Transverse colon (tissue), 4 donors: ENCODE measurements at regions not wholly inside any gene's neighbourhood (a gene's known extent, or its start where the extent isn't known, plus 50 kb on each side); places are given as distances from the start of the nearest gene placed in this dataset.

Experiments used
- DNase-seq: peaks from one replicate; pipeline ENCODE4 v3.0.0-alpha.2; 2019
- H3K27ac ChIP-seq, 4 donors: fragments of 200-600 bp; sonication (generic); 2 replicates each; pipeline ENCODE4 v1.5.1; 2016 to 2018; ENCODE audit warnings: inconsistent platforms in 4 of 4
- H3K27me3 ChIP-seq: fragments of 200-600 bp; sonication (generic); 2 replicates; pipeline ENCODE4 v1.5.1; 2017; ENCODE audit warnings: inconsistent platforms
- H3K36me3 ChIP-seq, 4 donors: fragments of 200-600 bp; sonication (generic); 2 replicates each; pipeline ENCODE4 v1.5.1; 2017 to 2019; ENCODE audit warnings: inconsistent platforms in 4 of 4
- H3K4me1 ChIP-seq, 4 donors: fragments of 200-600 bp; sonication (generic); 2 replicates each; pipeline ENCODE4 v1.5.1; 2017 to 2020; ENCODE audit warnings: inconsistent platforms in 4 of 4
- H3K4me3 ChIP-seq, 4 donors: fragments of 200-600 bp; sonication (generic); 1 replicate in 1 of 4; 2 replicates in 3 of 4; pipeline versions ENCODE4 v1.5.1 to v1.6.1; 2017 to 2019; ENCODE audit warnings: inconsistent platforms in 4 of 4
- H3K9me3 ChIP-seq, 2 donors: fragments of 200-600 bp; sonication (generic); 2 replicates each; pipeline ENCODE4 v1.5.1; 2017 to 2019; ENCODE audit warnings: inconsistent platforms in 2 of 2
- EP300 ChIP-seq: sonication (generic); formaldehyde crosslinking; IDR thresholded peaks from one replicate; pipeline ENCODE4 v1.6.1; 2017; ENCODE audit warnings: antibody characterized with exemption, low read depth
- POLR2A ChIP-seq: fragments of 450-650 bp; IDR thresholded peaks from one replicate; pipeline ENCODE4 v1.6.1; 2016; ENCODE audit warnings: antibody characterized with exemption, mild to moderate bottlenecking, moderate library complexity
- POLR2AphosphoS5 ChIP-seq, 3 donors: sonication (generic); formaldehyde crosslinking; IDR thresholded peaks; one replicate each; pipeline ENCODE4 v1.6.1; 2016; ENCODE audit warnings: antibody characterized with exemption in 3 of 3
- WGBS, 2 donors: methylation state at CpG; one replicate each; pipeline ENCODE4 v1.1.5; 2018; ENCODE audit warnings: low coverage in 1 of 2; 5-methylcytosine and 5-hydroxymethylcytosine counted together
- in situ Hi-C, 4 donors: fragments of 200-750 bp; cut with MboI; loops; one replicate each; pipeline versions ENCODE4 v1.15.0 to v1.15.1; 2017; ENCODE audit warnings: low sequenced_read_pairs in 3 of 4, low pct_ligation_motif_present in 1 of 4, low pct_unique_long_range_greater_than_20kb in 1 of 4
- intact Hi-C: fragments of 100-400 bp; cut with DNase I; formaldehyde crosslinking; loops from one replicate; pipeline ENCODE4 v1.15.1; 2023; ENCODE audit warnings: low total_unique reads
- TF ChIP-seq, protein P1 (sequence below), 5 experiments: fragments of 200-600 bp in 3 of 5; fragments of 450-650 bp in 2 of 5; sonication (generic) in 3 of 5; IDR thresholded peaks; 1 replicate in 2 of 5; 2 replicates in 3 of 5; pipeline ENCODE4 v1.5.1; 2016 to 2017; ENCODE audit warnings: antibody characterized with exemption in 5 of 5, inconsistent platforms in 3 of 5, mild to moderate bottlenecking in 2 of 5, moderate library complexity in 1 of 5

DNA sequence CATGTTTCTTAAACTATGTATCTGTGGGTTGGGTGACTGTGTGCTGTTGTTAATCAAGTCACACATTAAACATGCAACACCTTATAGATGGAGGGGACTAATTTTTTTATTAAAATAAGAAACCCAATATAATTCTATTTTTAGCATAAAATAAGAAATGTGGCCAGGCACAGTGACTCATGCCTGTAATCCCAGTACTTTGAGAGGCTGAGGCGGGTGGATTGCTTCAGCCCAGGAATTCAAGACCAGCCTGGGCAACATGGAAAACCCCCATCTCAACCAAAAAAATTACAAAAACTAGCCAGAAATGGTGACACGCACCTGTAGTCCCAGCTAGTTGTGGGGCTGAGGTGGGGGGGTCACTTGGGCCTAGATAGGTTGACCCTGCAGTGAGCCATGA, 1021.0 kb downstream of the EPHA3 start:
- in situ Hi-C loops (no loop called here), intact Hi-C loops (no loop called here)
- no peaks in the 10 kb centered on the region for H3K36me3 ChIP-seq
- peaks cover 0 to 5% of the 10 kb centered on the region in 2 donors for H3K9me3 ChIP-seq
- TF ChIP-seq EP300, result no peak
- no peak for TF ChIP-seq POLR2AphosphoS5 (IDR thresholded peaks at IDR 0.05)
- TF ChIP-seq POLR2A, result no peak
- TF ChIP-seq, protein P1, sequence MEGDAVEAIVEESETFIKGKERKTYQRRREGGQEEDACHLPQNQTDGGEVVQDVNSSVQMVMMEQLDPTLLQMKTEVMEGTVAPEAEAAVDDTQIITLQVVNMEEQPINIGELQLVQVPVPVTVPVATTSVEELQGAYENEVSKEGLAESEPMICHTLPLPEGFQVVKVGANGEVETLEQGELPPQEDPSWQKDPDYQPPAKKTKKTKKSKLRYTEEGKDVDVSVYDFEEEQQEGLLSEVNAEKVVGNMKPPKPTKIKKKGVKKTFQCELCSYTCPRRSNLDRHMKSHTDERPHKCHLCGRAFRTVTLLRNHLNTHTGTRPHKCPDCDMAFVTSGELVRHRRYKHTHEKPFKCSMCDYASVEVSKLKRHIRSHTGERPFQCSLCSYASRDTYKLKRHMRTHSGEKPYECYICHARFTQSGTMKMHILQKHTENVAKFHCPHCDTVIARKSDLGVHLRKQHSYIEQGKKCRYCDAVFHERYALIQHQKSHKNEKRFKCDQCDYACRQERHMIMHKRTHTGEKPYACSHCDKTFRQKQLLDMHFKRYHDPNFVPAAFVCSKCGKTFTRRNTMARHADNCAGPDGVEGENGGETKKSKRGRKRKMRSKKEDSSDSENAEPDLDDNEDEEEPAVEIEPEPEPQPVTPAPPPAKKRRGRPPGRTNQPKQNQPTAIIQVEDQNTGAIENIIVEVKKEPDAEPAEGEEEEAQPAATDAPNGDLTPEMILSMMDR (IDR thresholded peaks at IDR 0.05), result no peak
- WGBS, 2 donors, result 75 to 91% methylated on average over 1 to 2 of the region's 2 CpGs
- no peak for DNase-seq
- peaks cover 0 to 5% (median 0%) of the 10 kb centered on the region in 4 donors for H3K4me1 ChIP-seq
- no peak overlapping the region for H3K27ac ChIP-seq
- H3K27me3 ChIP-seq, result no peaks in the 10 kb centered on the region
- no peak overlapping the region for H3K4me3 ChIP-seq

DNA sequence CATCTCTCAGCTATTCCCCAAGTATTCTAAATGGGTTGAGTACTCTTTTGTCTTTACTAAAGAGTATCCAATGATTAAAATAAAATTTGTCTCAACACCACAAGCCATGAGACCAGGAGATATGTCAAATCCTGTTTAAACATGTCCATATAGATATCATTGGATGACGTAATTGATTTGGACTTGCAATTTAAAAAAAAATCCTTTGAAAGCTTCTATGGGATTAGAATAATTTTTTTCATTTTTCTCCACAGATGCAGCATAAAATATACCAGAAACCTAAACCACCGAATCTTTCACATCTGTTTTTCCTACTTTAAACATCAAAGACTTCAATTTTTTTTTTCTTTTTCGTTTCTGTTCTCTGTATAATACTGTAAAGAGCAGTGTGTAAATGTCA, 1022.3 kb downstream of the EPHA3 start:
- in situ Hi-C loops, result no loop called here
- DNase-seq, result no peak

DNA sequence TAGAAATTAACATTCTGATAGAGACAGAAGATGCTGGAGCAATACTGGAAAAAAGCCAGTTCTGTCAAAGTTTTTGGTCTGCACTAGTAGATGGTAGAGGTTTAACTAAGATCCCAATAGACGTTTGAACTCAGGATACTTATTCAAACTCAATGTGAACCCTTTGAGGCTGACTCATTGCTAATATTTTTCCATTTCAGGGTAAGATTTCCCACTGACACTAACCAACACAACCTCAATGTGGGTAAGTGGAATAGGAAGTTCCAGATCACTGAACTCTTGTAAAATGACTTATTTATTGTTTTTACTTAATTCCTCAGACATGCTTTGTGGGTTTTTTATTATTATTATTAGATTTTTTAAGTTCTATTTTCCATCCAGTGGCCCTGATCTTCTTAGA, 1024.8 kb downstream of the EPHA3 start:
- intact Hi-C loops (no loop called here), in situ Hi-C loops (no loop called here)
- H3K36me3 ChIP-seq, result no peaks in the 10 kb centered on the region
- 58 to 60% methylated on average over 1 of the region's 1 CpG for WGBS, 2 donors
- peaks cover 0 to 2% of the 10 kb centered on the region in 2 donors for H3K9me3 ChIP-seq
- no peak overlapping the region for H3K4me3 ChIP-seq
- no peak for DNase-seq
- H3K27ac ChIP-seq, result no peak overlapping the region
- no peaks in the 10 kb centered on the region for H3K27me3 ChIP-seq
- H3K4me1 ChIP-seq, result peaks cover 0 to 14% (median 3%) of the 10 kb centered on the region in 4 donors
- TF ChIP-seq, protein P1 (IDR thresholded peaks at IDR 0.05), result no peak
- no peak for TF ChIP-seq EP300
- no peak for TF ChIP-seq POLR2A

More for the DNA sequence above, 1022.3 kb downstream of the EPHA3 start:
- TF ChIP-seq POLR2A (no peak), EP300 (no peak), POLR2AphosphoS5 (IDR thresholded peaks at IDR 0.05) (no peak)
- TF ChIP-seq, protein P1 (IDR thresholded peaks at IDR 0.05), result no peak
- 60 to 64% methylated on average over 3 of the region's 3 CpGs for WGBS, 2 donors
- H3K4me1 ChIP-seq, result peaks cover 0 to 5% (median 0%) of the 10 kb centered on the region in 4 donors
- no peak overlapping the region for H3K4me3 ChIP-seq
- H3K36me3 ChIP-seq, result no peaks in the 10 kb centered on the region
- no peak overlapping the region for H3K27ac ChIP-seq
- intact Hi-C loops, result no loop called here
- H3K27me3 ChIP-seq, result no peaks in the 10 kb centered on the region
- H3K9me3 ChIP-seq, result peaks cover 0 to 5% of the 10 kb centered on the region in 2 donors

DNA sequence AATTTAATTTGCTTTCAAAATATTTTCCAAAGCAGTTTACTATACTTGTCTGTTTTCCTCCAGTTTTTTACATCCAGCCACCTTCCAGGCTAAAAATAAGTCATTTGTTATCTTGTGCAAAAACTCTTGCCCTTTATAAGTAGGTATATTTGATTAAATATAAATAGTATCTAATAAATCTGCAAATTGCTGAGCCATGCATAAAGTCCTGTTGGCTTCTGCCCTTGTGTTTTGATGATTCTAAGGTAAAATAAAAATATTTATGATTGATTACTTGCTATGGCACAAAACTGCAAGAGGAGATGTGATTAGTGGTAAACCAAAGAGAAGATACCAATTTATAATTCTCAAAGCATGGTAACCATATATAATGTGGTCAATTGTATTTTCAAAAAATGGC, 1026.7 kb downstream of the EPHA3 start:
- Histone ChIP-seq H3K9me3 (no peaks in the 10 kb centered on the region), H3K27ac (no peak overlapping the region), H3K4me3 (no peak overlapping the region), H3K4me1 (peaks cover 0 to 23% (median 0%) of the 10 kb centered on the region in 4 donors), H3K27me3 (no peaks in the 10 kb centered on the region), H3K36me3 (no peaks in the 10 kb centered on the region)
- in situ Hi-C loops (no loop called here), intact Hi-C loops (no loop called here)
- no peak for TF ChIP-seq POLR2AphosphoS5 (IDR thresholded peaks at IDR 0.05)
- no peak for TF ChIP-seq EP300
- TF ChIP-seq, protein P1 (IDR thresholded peaks at IDR 0.05), result no peak
- TF ChIP-seq POLR2A, result no peak
- DNase-seq, result no peak
